OCI-LY3 (cell line): ENCODE measurements at regions not wholly inside any gene's neighbourhood (a gene's known extent, or its start where the extent isn't known, plus 50 kb on each side); places are given as distances from the start of the nearest gene placed in this dataset.

ENCODE experiments used
- H2AFZ ChIP-seq: fragments of 200-600, 300-600 bp; shearing (Covaris generic); 2 replicates; pipeline ENCODE4 v1.6.0; 2014; ENCODE audit warnings: antibody characterized with exemption, low read depth, low read length
- H3K27ac ChIP-seq: fragments of 200-600, 300-600 bp; sonication (generic); 2 replicates; pipeline ENCODE4 v1.5.1; 2014; ENCODE audit warnings: mild to moderate bottlenecking, low read length, moderate library complexity, mixed read lengths
- H3K27me3 ChIP-seq: fragments of 200-600, 300-600 bp; sonication (generic); 2 replicates; pipeline ENCODE4 v1.6.1; 2014; ENCODE audit warnings: low read depth, low read length, mixed read lengths
- H3K36me3 ChIP-seq: fragments of 200-600, 300-600 bp; sonication (generic); replicated peaks from 2 replicates; pipeline ENCODE3; 2014; ENCODE audit warnings: low read depth, low read length, mixed read lengths
- H3K4me1 ChIP-seq: fragments of 300-600, 200-600 bp; sonication (generic); 2 replicates; pipeline ENCODE4 v1.6.1; 2014; ENCODE audit warnings: low read length, mixed read lengths
- H3K4me2 ChIP-seq: fragments of 200-600, 300-600 bp; sonication (generic); 2 replicates; pipeline ENCODE4 v1.6.1; 2014; ENCODE audit warnings: low read length, mixed read lengths
- H3K4me3 ChIP-seq: fragments of 300-600, 200-600 bp; sonication (generic); 2 replicates; pipeline ENCODE4 v1.5.1; 2014; ENCODE audit warnings: antibody characterized with exemption, mild to moderate bottlenecking, low read length, moderate library complexity
- H3K79me2 ChIP-seq: fragments of 300-600, 200-600 bp; shearing (Covaris generic); 2 replicates; pipeline ENCODE4 v1.6.1; 2014; ENCODE audit warnings: mild to moderate bottlenecking, low read length, mixed read lengths
- H3K9ac ChIP-seq: fragments of 300-600, 200-600 bp; shearing (Covaris generic); 2 replicates; pipeline ENCODE4 v1.6.0; 2014; ENCODE audit warnings: mild to moderate bottlenecking, low read length, moderate library complexity
- H3K9me3 ChIP-seq: fragments of 200-600, 300-600 bp; shearing (Covaris generic); 2 replicates; pipeline ENCODE4 v1.6.1; 2014; ENCODE audit warnings: low read length, mixed read lengths; ENCODE audit not compliant: insufficient read depth
- H4K20me1 ChIP-seq: fragments of 200-600, 300-600 bp; sonication (generic); 2 replicates; pipeline ENCODE4 v1.6.1; 2016; ENCODE audit warnings: low read length, mixed read lengths; ENCODE audit not compliant: insufficient read depth
- EZH2phosphoT487 ChIP-seq: fragments of 200-600 bp; shearing (Covaris generic); IDR thresholded peaks from 2 replicates; pipeline ENCODE4 v1.6.1; 2018; ENCODE audit warnings: antibody characterized with exemption, mixed run types, low read depth
- TF ChIP-seq, protein P1 (sequence below): fragments of 200-600, 300-600 bp; sonication (generic); IDR thresholded peaks from 2 replicates; pipeline ENCODE4 v1.5.1; 2014; ENCODE audit warnings: antibody characterized with exemption, low read length, low read depth

DNA sequence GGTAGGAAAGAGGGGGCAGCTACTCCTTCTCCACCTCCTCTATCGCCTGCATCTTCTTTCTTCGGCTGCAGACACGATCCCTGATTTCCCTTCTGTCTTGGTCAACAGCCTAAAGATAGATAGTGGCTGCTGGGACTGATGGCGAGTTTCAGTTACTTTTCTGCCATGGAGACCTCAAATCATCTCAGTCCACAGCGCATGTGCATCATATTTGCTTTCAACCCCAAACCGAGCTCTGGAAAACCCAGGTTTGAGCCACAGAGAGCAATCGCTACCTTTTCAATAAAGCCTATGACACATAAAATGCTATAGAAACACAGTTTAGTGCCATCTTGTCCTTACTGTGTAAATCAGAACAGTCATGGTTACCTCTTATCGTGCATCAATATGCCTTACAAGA lies 142.9 kb upstream of the IRF2BP2 start:
- H3K4me2 ChIP-seq, result no peak overlapping the region
- no peaks in the 10 kb centered on the region for H3K4me1 ChIP-seq
- H3K27me3 ChIP-seq, result peaks cover 38% of the 10 kb centered on the region
- no peaks in the 10 kb centered on the region for H3K36me3 ChIP-seq
- H3K27ac ChIP-seq, result no peak overlapping the region
- no peaks in the 10 kb centered on the region for H4K20me1 ChIP-seq
- no peak for TF ChIP-seq EZH2phosphoT487
- TF ChIP-seq, protein P1, sequence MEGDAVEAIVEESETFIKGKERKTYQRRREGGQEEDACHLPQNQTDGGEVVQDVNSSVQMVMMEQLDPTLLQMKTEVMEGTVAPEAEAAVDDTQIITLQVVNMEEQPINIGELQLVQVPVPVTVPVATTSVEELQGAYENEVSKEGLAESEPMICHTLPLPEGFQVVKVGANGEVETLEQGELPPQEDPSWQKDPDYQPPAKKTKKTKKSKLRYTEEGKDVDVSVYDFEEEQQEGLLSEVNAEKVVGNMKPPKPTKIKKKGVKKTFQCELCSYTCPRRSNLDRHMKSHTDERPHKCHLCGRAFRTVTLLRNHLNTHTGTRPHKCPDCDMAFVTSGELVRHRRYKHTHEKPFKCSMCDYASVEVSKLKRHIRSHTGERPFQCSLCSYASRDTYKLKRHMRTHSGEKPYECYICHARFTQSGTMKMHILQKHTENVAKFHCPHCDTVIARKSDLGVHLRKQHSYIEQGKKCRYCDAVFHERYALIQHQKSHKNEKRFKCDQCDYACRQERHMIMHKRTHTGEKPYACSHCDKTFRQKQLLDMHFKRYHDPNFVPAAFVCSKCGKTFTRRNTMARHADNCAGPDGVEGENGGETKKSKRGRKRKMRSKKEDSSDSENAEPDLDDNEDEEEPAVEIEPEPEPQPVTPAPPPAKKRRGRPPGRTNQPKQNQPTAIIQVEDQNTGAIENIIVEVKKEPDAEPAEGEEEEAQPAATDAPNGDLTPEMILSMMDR, result no peak
- no peak overlapping the region for H3K9ac ChIP-seq
- no peak overlapping the region for H2AFZ ChIP-seq
- no peaks in the 10 kb centered on the region for H3K9me3 ChIP-seq
- no peak overlapping the region for H3K4me3 ChIP-seq
- H3K79me2 ChIP-seq, result no peaks in the 10 kb centered on the region

DNA sequence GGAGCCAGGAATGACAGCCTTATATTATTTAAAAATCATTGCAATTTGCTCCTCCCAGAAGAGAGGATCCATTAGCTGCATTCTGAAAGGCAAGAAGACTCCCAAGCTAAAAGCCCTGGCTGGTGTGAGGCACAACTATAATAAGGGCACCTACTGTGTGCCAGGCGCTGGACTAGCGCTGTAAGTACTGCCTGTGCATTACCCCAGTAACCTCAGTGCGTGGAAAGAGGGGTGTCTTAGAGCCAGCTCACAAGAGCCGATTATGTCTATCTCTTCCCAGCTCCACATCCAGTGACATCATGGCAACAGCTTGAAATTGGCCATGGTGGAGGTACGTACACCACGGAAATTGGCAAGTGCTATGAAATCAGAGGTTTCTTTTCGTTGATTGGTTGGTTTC lies 141.7 kb upstream of the IRF2BP2 start:
- no peak overlapping the region for H3K4me3 ChIP-seq
- H3K9ac ChIP-seq, result no peak overlapping the region
- no peaks in the 10 kb centered on the region for H3K9me3 ChIP-seq
- H3K4me2 ChIP-seq, result no peak overlapping the region
- H3K36me3 ChIP-seq, result no peaks in the 10 kb centered on the region
- no peaks in the 10 kb centered on the region for H3K4me1 ChIP-seq
- no peaks in the 10 kb centered on the region for H4K20me1 ChIP-seq
- H3K27ac ChIP-seq, result no peak overlapping the region
- TF ChIP-seq EZH2phosphoT487, result no peak
- TF ChIP-seq, protein P1, result no peak
- no peak overlapping the region for H2AFZ ChIP-seq
- no peaks in the 10 kb centered on the region for H3K79me2 ChIP-seq
- peaks cover 31% of the 10 kb centered on the region for H3K27me3 ChIP-seq

DNA sequence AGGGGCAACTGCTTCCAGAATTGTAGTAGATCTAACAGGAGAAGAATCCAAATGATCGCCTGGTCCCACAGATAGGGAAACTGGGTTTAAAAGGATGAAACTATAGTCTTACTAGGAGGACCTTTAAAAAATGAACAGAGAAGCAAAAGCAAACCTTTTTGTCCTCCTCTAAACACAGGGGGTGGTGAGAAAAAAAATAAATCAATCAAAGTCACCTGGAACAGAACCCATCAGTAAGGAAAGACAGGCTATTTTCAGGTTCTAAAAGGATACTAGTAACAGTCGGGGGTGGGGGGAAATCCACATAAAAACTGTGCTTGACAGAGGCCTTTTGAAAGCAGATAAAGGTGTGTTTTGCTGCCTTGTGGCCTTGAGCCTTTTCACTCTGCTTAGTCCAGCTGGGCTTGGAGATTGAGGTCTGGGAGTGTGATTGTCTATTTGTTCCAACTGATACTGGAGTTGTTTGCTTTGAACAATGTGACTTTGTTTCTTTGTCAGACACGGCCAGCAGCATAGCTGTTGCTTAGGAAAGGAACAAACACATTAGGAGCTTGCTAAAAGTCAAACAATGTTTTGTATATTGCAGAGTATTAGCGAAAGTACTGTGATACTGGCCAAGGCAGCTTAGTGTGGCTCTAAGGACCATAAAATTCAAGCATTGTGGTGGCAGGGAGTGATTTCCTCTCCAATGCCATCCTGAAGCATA lies 141.1 kb upstream of the IRF2BP2 start:
- Histone ChIP-seq H3K4me3 (no peak overlapping the region), H3K36me3 (no peaks in the 10 kb centered on the region), H3K27ac (no peak overlapping the region), H3K79me2 (no peaks in the 10 kb centered on the region), H3K9me3 (no peaks in the 10 kb centered on the region), H3K4me2 (no peak overlapping the region), H3K9ac (no peak overlapping the region), H3K4me1 (no peaks in the 10 kb centered on the region), H2AFZ (no peak overlapping the region), H3K27me3 (peaks cover 25% of the 10 kb centered on the region), H4K20me1 (no peaks in the 10 kb centered on the region)
- TF ChIP-seq EZH2phosphoT487, result no peak
- TF ChIP-seq, protein P1, result no peak

DNA sequence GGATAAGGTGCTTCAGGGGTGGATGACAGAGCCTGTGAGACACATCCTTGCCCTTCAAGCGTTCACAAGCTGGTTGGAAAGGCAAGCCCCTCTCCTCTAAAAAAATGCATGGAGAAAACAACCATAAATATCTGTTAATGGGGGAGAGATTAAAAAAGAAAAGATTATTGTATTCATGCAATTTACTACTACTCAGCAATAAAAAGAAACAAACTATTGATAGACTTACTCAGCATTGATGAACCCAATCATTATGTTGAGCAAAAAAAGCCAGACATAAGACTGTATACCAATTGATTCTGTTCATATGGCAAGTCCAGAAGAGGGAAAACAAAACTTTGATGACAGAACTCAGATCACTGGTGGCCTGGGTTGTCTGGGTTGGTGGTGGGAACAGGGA lies 138.7 kb upstream of the IRF2BP2 start:
- Histone ChIP-seq H3K9ac (no peak overlapping the region), H3K36me3 (no peaks in the 10 kb centered on the region), H2AFZ (no peak overlapping the region), H3K79me2 (no peaks in the 10 kb centered on the region), H3K4me1 (no peaks in the 10 kb centered on the region), H4K20me1 (no peaks in the 10 kb centered on the region), H3K4me2 (no peak overlapping the region), H3K9me3 (no peaks in the 10 kb centered on the region), H3K27me3 (peaks cover 15% of the 10 kb centered on the region), H3K4me3 (no peak overlapping the region), H3K27ac (no peak overlapping the region)
- TF ChIP-seq EZH2phosphoT487, result no peak
- TF ChIP-seq, protein P1, result no peak
